Effector memory CD8-positive, alpha-beta T cell (primary cell): ENCODE measurements at regions not wholly inside any gene's neighbourhood (a gene's known extent, or its start where the extent isn't known, plus 50 kb on each side); places are given as distances from the start of the nearest gene placed in this dataset.
"Not testable (repeated sequence)": the region's sequence is repeated elsewhere in the genome, so short reads cannot be mapped to it uniquely, and the experiment has no call there.

Source experiments
- ATAC-seq: fragments of 150-1000 bp; cut with Tn5 transposase; replicated peaks from 2 replicates; pipeline ENCODE4 v1.10.0; 2021; ENCODE audit warnings: mild to moderate bottlenecking, moderate library complexity
- DNase-seq, 3 experiments: peaks; one replicate each; pipeline ENCODE4 v3.0.0; 2021
- H3K27ac Mint-ChIP-seq, 2 donors: one replicate each; pipeline ENCODE4 v1.8.0; 2022; ENCODE audit warnings: mild to moderate bottlenecking in 2 of 2, mixed read lengths in 2 of 2, moderate library complexity in 2 of 2
- H3K27me3 Mint-ChIP-seq, 2 donors: one replicate each; pipeline ENCODE4 v1.8.0; 2022; ENCODE audit warnings: mixed read lengths in 2 of 2
- H3K36me3 Mint-ChIP-seq: one replicate; pipeline ENCODE4 v1.8.0; 2022; ENCODE audit warnings: mild to moderate bottlenecking, moderate library complexity, mixed read lengths; ENCODE audit not compliant: insufficient read depth
- H3K4me1 Mint-ChIP-seq, 2 donors: one replicate each; pipeline ENCODE4 v1.8.0; 2022; ENCODE audit warnings: low read depth in 2 of 2, mixed read lengths in 2 of 2
- H3K4me3 Mint-ChIP-seq, 2 donors: one replicate each; pipeline ENCODE4 v1.8.0; 2022; ENCODE audit warnings: mild to moderate bottlenecking in 2 of 2, mixed read lengths in 2 of 2, moderate library complexity in 2 of 2
- H3K9me3 Mint-ChIP-seq, 2 donors: one replicate each; pipeline ENCODE4 v1.8.0; 2022; ENCODE audit warnings: mixed read lengths in 2 of 2

DNA sequence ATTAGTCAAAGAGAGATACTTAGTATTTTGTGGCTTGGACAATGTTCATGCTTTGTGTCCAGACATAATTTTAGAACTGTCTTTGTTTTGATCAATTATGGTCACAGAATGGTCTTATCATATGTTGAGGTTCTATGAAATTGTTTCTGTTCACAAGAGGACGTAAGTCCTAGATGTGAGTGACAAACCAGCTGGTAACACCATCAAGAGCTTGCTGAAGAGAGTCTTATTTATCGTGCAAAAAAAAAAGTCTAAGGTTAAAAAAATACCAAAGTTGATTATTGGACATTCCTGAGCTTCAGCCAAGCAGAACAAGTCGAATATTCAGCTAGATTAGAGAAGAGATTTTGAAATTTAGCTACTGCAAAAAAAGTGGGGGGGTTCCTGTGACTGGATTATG lies 495.9 kb upstream of the NAALADL2 start:
- no peak for ATAC-seq
- Mint-ChIP-seq H3K9me3 (peaks cover under 1 to 12% of the 10 kb centered on the region in 2 donors), H3K27me3 (no peaks in the 10 kb centered on the region), H3K4me1 (no peaks in the 10 kb centered on the region), H3K36me3 (no peaks in the 10 kb centered on the region), H3K4me3 (no peak overlapping the region), H3K27ac (no peak overlapping the region)
- no peak for DNase-seq

DNA sequence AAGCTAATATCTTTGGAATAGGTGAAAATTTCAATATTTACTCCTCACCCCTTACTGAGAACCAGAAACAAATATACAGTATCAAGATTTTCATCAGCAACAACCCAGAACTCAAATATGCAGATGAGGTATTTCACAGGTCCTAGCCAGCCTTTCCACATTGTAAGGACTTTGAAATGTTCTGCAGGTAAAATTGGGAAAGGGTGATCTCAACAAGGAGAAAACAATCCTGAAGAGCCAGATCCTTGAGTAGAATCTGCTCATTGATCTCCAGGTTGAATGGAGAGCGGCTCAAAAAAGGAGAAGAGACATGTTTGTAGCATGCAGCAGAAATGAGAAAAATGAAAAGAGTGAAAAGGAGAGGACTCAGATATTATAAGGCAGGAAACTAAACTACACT lies 493.3 kb upstream of the NAALADL2 start:
- Mint-ChIP-seq H3K4me1 (no peaks in the 10 kb centered on the region), H3K27ac (no peak overlapping the region), H3K9me3 (peaks cover 11 to 17% of the 10 kb centered on the region in 2 donors), H3K27me3 (no peaks in the 10 kb centered on the region), H3K4me3 (no peak overlapping the region), H3K36me3 (no peaks in the 10 kb centered on the region)
- DNase-seq (no peak), ATAC-seq (no peak)

DNA sequence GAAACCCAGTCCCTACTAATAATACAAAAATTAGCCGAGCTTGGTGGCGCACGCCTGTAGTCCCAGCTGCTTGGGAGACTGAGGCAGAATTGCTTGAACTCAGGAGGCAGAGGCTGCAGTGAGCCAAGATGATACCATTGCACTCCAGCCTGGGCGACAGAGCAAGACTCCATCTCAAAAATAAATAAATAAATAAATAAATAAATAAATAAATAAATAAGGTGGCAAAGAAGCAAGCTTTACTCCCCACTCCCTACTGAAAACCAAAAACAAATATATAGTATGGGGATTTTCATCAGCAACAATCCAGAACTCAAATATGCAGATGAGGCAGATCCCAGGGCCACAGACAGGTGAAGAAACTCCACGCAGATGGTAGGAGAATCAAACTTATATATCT lies 492.2 kb upstream of the NAALADL2 start:
- ATAC-seq, DNase-seq, H3K4me1 Mint-ChIP-seq, H3K27me3 Mint-ChIP-seq, H3K36me3 Mint-ChIP-seq, H3K27ac Mint-ChIP-seq, H3K4me3 Mint-ChIP-seq: not testable (repeated sequence)
- H3K9me3 Mint-ChIP-seq, result peaks cover 11 to 17% of the 10 kb centered on the region in 2 donors

DNA sequence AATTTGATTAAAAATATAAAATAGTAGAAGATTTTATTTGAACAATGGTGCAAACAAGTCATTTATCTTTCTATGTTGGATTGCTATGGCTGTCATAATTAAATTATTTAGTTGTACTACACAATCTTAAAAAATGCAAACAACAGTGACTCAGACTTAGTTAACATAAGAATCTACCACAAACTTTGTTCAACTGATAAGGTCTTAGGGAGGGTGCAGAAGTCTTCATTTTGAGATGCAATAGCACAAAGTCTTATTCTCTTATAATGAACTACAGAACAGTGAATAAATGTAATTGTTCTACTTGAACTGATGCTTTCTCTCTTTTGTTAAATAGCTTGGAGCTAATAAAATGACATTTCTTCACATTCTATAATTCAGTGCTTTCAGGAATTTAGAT lies 482.8 kb upstream of the NAALADL2 start:
- Mint-ChIP-seq H3K4me1 (no peaks in the 10 kb centered on the region), H3K27me3 (no peaks in the 10 kb centered on the region), H3K9me3 (peaks cover 0 to 3% of the 10 kb centered on the region in 2 donors), H3K27ac (no peak overlapping the region), H3K4me3 (no peak overlapping the region), H3K36me3 (no peaks in the 10 kb centered on the region)
- ATAC-seq, result no peak
- DNase-seq, result no peak

DNA sequence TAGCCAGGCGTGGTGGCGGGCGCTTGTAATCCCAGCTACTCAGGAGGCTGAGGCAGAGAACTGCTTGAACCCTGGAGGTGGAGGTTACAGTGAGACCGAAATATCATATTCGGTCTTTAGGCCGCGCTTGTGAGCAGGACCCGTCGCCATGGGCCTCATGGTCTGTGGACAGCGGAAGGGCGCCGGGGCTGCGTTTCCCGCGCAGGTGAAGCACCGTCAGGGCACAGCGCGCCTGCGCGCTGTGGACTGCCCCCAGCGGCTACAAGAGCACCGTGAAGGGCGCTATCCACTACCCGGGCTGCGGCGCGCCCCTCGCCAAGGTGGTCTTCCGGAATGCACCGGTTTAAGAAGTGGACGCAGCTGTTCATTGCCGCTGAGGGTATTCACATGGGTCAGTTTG lies 482.0 kb upstream of the NAALADL2 start:
- H3K4me3 Mint-ChIP-seq, result no peak overlapping the region
- H3K4me1 Mint-ChIP-seq, result no peaks in the 10 kb centered on the region

DNA sequence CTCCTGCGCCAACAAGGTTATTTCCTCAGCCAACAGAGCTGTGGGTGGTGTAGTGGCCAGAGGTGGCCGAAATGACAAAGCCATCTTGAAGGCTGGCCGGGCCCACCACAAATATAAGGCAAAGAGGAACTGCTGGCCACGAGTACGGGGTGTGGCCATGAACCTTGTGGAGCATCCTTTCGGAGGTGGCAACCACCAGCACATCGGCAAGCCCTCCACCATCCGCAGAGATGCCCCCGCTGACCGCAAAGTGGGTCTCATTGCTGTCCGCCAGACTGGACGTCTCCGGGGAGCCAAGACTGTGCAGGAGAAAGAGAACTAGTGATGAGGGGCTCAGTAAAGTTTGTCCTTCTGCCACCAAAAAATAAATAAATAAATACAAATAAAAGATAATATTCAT lies 481.4 kb upstream of the NAALADL2 start:
- H3K27me3 Mint-ChIP-seq, result no peaks in the 10 kb centered on the region

More for the DNA sequence above, 482.0 kb upstream of the NAALADL2 start:
- no peaks in the 10 kb centered on the region for H3K27me3 Mint-ChIP-seq
- H3K27ac Mint-ChIP-seq, result no peak overlapping the region
- peaks cover 0 to 1% of the 10 kb centered on the region in 2 donors for H3K9me3 Mint-ChIP-seq
- DNase-seq (no peak), ATAC-seq (no peak)
- no peaks in the 10 kb centered on the region for H3K36me3 Mint-ChIP-seq

DNA sequence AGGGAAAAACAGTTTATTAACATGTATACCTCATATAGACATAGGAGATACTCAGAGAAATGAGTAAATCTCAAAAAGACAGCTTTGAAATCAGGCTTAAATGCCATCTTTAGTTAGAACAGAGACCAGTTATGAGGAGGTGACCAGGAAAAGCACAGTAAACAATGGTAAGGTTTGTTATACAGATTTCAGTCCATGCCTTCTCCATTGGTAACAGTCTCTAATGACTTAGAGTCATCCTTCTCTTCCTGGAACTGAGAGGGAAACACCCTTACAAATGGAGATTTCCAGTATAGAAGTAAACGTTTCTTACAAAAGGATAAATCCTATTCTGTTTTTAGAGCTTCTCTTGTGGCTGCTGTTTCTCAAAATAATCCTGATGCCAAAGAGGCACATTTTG lies 476.3 kb upstream of the NAALADL2 start:
- no peak for DNase-seq
- H3K36me3 Mint-ChIP-seq, result no peaks in the 10 kb centered on the region
- H3K27ac Mint-ChIP-seq, result no peak overlapping the region
- ATAC-seq, result no peak
- no peaks in the 10 kb centered on the region for H3K9me3 Mint-ChIP-seq
- H3K27me3 Mint-ChIP-seq, result no peaks in the 10 kb centered on the region
- H3K4me1 Mint-ChIP-seq, result no peaks in the 10 kb centered on the region
- no peak overlapping the region for H3K4me3 Mint-ChIP-seq

More for the DNA sequence above, 481.4 kb upstream of the NAALADL2 start:
- Mint-ChIP-seq H3K4me1 (no peaks in the 10 kb centered on the region), H3K9me3 (peaks cover 0 to 1% of the 10 kb centered on the region in 2 donors), H3K4me3 (no peak overlapping the region), H3K27ac (no peak overlapping the region), H3K36me3 (no peaks in the 10 kb centered on the region)
- DNase-seq, result no peak
- no peak for ATAC-seq

DNA sequence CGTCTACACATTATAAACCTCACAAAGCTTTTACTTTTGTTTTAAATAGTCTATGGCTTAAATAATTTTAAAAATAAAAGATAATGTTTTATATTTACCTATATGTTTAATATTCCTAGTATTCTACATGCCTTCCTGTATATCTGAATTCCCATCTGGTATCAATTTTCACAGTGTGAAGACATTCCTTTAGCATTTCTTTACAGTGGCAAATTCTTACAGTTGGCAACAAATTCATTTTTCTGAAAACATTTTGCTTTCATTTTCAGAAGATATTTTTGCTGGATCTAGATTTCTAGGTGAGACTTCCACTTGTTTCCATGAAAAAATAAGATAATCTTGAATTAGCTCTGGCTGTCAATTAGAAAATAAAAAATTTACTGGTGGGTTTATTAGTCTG lies 471.4 kb upstream of the NAALADL2 start:
- Mint-ChIP-seq H3K4me3 (no peak overlapping the region), H3K4me1 (no peaks in the 10 kb centered on the region), H3K36me3 (no peaks in the 10 kb centered on the region), H3K27ac (no peak overlapping the region), H3K27me3 (no peaks in the 10 kb centered on the region), H3K9me3 (peaks cover 0 to 8% of the 10 kb centered on the region in 2 donors)
- ATAC-seq (no peak), DNase-seq (no peak)

DNA sequence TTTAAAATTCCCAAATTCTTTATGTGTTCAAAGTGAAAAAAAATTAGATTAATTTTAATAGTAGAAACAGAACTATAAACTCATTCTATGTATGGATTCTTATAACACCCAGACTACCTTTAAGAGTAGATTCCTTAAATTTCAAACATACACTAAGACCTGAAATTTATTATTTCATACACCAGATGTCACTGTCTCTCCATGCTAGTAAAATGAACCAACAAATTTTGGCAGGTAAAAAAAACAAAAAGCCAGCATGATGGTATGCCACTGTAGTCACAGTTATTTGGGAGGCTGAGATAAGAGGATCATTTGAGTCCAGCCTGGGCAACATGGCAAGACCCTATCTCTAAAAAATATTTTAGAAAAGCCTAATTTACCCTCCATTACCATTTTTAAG lies 461.3 kb upstream of the NAALADL2 start:
- H3K9me3 Mint-ChIP-seq, result peaks cover 12 to 15% of the 10 kb centered on the region in 2 donors
- no peaks in the 10 kb centered on the region for H3K27me3 Mint-ChIP-seq
- no peaks in the 10 kb centered on the region for H3K36me3 Mint-ChIP-seq
- ATAC-seq (no peak), DNase-seq (no peak)
- no peak overlapping the region for H3K27ac Mint-ChIP-seq
- no peak overlapping the region for H3K4me3 Mint-ChIP-seq
- H3K4me1 Mint-ChIP-seq, result no peaks in the 10 kb centered on the region

DNA sequence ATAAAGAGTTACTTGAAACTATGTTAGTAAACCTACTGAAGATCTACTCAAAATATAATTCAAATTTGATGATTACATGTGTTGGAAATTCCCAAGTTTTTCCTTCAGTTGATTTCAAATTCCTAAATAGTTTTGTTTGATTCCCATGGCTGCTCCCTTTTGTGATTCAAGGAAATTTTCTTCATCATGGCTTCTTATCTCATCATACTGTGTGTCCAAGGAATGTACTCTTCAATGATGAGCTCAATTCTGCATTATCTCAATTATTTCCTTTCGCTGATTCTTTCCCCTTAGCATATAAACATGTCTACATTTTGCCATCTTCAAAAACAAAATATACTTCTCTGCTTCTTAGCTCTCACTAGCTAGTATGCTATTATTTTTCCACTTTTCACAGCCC lies 460.4 kb upstream of the NAALADL2 start:
- Mint-ChIP-seq H3K9me3 (peaks cover 12 to 15% of the 10 kb centered on the region in 2 donors), H3K36me3 (no peaks in the 10 kb centered on the region), H3K4me1 (no peaks in the 10 kb centered on the region), H3K27ac (no peak overlapping the region), H3K27me3 (no peaks in the 10 kb centered on the region), H3K4me3 (no peak overlapping the region)
- DNase-seq (no peak), ATAC-seq (no peak)

DNA sequence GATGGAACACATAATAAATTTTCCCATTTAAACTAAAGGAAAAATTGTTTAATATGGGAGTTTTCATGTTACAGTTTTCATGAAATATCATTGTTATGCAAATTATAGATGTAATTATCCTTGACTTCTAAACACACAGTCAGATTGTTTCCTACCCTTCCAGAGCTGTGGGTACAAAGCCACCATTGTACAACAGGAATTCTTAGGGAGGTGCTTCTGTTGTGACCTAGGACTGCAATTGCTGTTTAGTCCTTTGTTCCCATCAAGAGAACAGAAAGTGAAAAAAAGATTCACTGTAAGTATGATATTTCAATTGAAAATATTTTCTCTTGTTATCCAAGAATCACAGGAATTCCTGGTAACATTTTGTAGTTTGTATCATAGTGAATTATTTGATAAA lies 455.3 kb upstream of the NAALADL2 start:
- no peaks in the 10 kb centered on the region for H3K4me1 Mint-ChIP-seq
- ATAC-seq (no peak), DNase-seq (no peak)
- H3K9me3 Mint-ChIP-seq, result peaks cover 20 to 22% of the 10 kb centered on the region in 2 donors
- H3K27ac Mint-ChIP-seq, result no peak overlapping the region
- H3K36me3 Mint-ChIP-seq, result no peaks in the 10 kb centered on the region
- H3K4me3 Mint-ChIP-seq, result no peak overlapping the region
- H3K27me3 Mint-ChIP-seq, result no peaks in the 10 kb centered on the region

DNA sequence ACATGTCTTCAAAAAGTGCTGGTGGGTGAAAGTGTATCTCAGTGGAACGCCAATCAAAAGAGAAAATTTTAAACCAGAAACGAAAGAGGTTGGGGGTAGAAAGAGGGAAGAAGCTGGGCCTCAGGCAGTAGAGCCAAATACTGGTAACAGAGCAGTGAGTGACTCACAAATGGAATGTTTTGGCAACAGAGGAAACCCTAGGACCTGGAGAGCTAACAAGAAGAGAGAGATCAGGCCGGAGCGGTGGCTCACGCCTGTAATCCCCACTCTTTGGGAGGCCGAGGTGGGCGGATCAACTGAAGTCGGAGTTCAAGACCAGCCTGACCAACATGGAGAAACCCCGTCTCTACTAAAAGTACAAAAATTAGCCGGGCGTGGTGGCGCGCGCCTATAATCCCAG lies 450.8 kb upstream of the NAALADL2 start:
- ATAC-seq (no peak), DNase-seq (no peak)
- no peaks in the 10 kb centered on the region for H3K4me1 Mint-ChIP-seq
- H3K4me3 Mint-ChIP-seq, result no peak overlapping the region
- H3K36me3 Mint-ChIP-seq, result no peaks in the 10 kb centered on the region
- no peak overlapping the region for H3K27ac Mint-ChIP-seq
- H3K9me3 Mint-ChIP-seq, result peaks cover 8 to 16% of the 10 kb centered on the region in 2 donors
- no peaks in the 10 kb centered on the region for H3K27me3 Mint-ChIP-seq

DNA sequence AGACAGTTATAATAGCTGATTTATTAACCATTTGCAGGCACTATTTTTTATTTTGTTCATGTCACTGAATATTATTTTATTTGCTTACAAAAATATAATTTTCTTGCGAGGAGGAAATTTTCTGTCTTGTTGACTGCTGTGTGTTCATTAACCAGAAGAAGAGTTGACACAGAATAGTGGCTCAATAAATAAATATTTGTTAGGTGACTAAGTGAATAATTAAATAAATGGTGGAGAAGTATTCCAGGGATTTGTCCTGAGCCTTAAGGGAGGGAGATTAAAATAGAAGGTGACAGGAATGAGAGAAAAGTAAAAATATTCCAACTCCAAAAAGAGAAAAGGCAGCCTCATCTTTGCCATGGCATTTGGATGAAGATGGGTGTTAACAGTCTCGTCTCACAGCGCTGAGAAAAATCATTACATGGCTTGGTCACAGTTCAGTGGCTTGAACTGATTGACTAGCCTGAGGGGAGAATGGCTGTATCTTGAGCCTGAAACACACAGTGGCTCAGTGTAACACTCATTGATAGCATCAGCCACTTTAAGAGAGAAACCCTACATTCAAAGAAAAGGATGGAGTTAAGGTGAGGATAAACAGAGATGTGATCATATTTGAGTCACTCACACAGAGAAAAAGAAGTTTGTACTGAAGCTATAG lies 449.9 kb upstream of the NAALADL2 start:
- DNase-seq (no peak), ATAC-seq (no peak)
- Mint-ChIP-seq H3K27me3 (no peaks in the 10 kb centered on the region), H3K4me3 (no peak overlapping the region), H3K4me1 (no peaks in the 10 kb centered on the region), H3K36me3 (no peaks in the 10 kb centered on the region), H3K9me3 (peaks cover 8 to 16% of the 10 kb centered on the region in 2 donors), H3K27ac (no peak overlapping the region)

DNA sequence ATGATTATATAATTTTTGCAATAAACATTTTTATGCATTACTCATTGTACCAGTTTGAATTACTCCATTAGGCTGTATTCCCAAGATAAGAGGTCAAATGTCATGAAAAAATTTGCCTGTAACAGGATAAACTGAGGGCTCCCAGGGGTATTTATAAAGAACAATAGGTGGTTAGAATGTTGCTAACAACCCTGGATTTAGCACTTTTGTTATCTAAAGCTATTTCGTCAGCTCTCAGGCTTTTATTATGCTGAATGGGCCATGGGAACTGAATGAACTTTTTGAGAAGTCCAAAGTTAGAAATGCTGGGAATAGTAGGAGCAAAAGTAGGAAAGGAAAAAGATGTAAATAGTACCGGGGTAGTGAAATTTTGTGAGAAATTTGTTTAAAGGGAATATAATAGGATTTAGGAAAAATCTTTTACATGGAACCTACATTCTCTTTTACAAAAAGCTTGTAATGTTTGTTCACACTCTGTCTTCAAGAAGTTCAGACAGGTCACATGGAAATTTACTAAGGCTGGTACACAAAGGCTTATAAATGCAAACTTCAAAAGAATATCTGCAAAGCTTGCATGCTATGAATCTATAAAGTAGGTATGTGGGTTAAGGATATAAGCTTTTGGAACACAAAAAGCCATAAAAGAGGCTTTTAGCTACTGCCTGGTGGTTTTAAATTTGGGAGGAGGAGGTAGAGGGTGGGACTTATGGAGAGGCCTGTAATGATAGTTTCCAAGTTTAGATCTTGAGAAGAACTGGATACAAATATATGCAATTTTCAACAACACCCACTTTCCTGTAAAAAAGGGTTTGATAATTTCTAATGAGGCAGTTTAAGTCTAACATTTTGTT lies 445.8 kb upstream of the NAALADL2 start:
- peaks cover 2 to 6% of the 10 kb centered on the region in 2 donors for H3K9me3 Mint-ChIP-seq
- no peaks in the 10 kb centered on the region for H3K4me1 Mint-ChIP-seq
- ATAC-seq (no peak), DNase-seq (no peak)
- H3K36me3 Mint-ChIP-seq, result no peaks in the 10 kb centered on the region
- no peak overlapping the region for H3K27ac Mint-ChIP-seq
- no peaks in the 10 kb centered on the region for H3K27me3 Mint-ChIP-seq
- no peak overlapping the region for H3K4me3 Mint-ChIP-seq
